PC-9 (cell line): ENCODE measurements at regions not wholly inside any gene's neighbourhood (a gene's known extent, or its start where the extent isn't known, plus 50 kb on each side); places are given as distances from the start of the nearest gene placed in this dataset.
A peak's percentile ranks its signal among the peaks of the same experiment; 100 is the strongest.

ENCODE experiments used
- BruUV-seq: library from RNA; stranded (reverse); fragments of 400-500 nt; replicated peaks from 2 replicates; lab custom pipeline; 2021; lab: Mats Ljungman, UMichigan
- CTCF ChIA-PET: fragments of 300-600 bp; sonication (Branson Sonifier 250); formaldehyde crosslinking; loops from one replicate; lab custom pipeline; 2022; ENCODE audit warnings: antibody characterized with exemption; lab: Charles Lee
- POLR2A ChIA-PET: fragments of 300-600 bp; sonication (Branson Sonifier 250); formaldehyde crosslinking; loops from one replicate; lab custom pipeline; 2022; ENCODE audit warnings: antibody characterized with exemption; ENCODE audit not compliant: unreplicated experiment; lab: Charles Lee
- DNase-seq, 2 experiments: peaks; one replicate each; pipeline versions ENCODE4 v3.0.0 to v3.0.0-alpha.2; 2015 to 2022; ENCODE audit warnings: mixed read lengths in 1 of 2
- H2AFZ ChIP-seq: fragments of 200-600 bp; sonication (generic); 2 replicates; pipeline ENCODE4 v1.8.1; 2017; ENCODE audit warnings: antibody characterized with exemption
- H3F3A ChIP-seq: fragments of 200-600 bp; sonication (generic); 2 replicates; pipeline ENCODE4 v1.8.1; 2017; ENCODE audit warnings: antibody characterized with exemption, mild to moderate bottlenecking, low read depth; ENCODE audit not compliant: insufficient read depth
- H3K27ac ChIP-seq: fragments of 200-600 bp; sonication (generic); 2 replicates; pipeline ENCODE4 v1.6.1; 2016; ENCODE audit warnings: mixed run types
- H3K27me3 ChIP-seq: fragments of 200-600 bp; sonication (generic); 2 replicates; pipeline ENCODE4 v1.6.1; 2016; ENCODE audit warnings: low read depth, mixed run types; ENCODE audit not compliant: insufficient read depth
- H3K36me3 ChIP-seq: fragments of 200-600 bp; sonication (generic); 2 replicates; pipeline ENCODE4 v1.6.1; 2016; ENCODE audit warnings: low read depth, mixed run types
- H3K4me1 ChIP-seq: fragments of 200-600 bp; sonication (generic); replicated peaks from 2 replicates; pipeline ENCODE4 v1.6.1; 2016; ENCODE audit warnings: mixed run types; ENCODE audit not compliant: insufficient read depth
- H3K4me2 ChIP-seq: fragments of 200-600 bp; sonication (generic); 2 replicates; pipeline ENCODE4 v1.6.1; 2017; ENCODE audit warnings: mixed run types
- H3K4me3 ChIP-seq: fragments of 200-600 bp; sonication (generic); 2 replicates; pipeline ENCODE4 v1.6.1; 2016; ENCODE audit warnings: mixed run types
- H3K79me2 ChIP-seq: fragments of 200-600 bp; sonication (generic); 2 replicates; pipeline ENCODE4 v1.6.1; 2017; ENCODE audit warnings: low read depth, mixed run types
- H3K9me2 ChIP-seq: fragments of 200-600 bp; sonication (generic); 2 replicates; pipeline ENCODE4 v1.8.1; 2017; ENCODE audit warnings: mild to moderate bottlenecking; ENCODE audit not compliant: insufficient read depth
- H3K9me3 ChIP-seq: fragments of 200-600 bp; sonication (generic); 2 replicates; pipeline ENCODE4 v1.8.1; 2016; ENCODE audit warnings: low read depth; ENCODE audit not compliant: insufficient read depth
- H4K20me1 ChIP-seq: fragments of 200-600 bp; sonication (generic); 2 replicates; pipeline ENCODE4 v1.8.1; 2017; ENCODE audit not compliant: insufficient read depth
- CTCF ChIP-seq: fragments of 200-600 bp; sonication (generic); conservative IDR thresholded peaks from 2 replicates; pipeline ENCODE4 v1.6.1; 2017; ENCODE audit warnings: mixed run types, antibody characterized with exemption, mild to moderate bottlenecking, moderate library complexity
- EZH2 ChIP-seq: fragments of 200-600 bp; sonication (generic); IDR thresholded peaks from 2 replicates; pipeline ENCODE4 v1.8.0; 2017; ENCODE audit warnings: antibody characterized with exemption, low read depth
- intact Hi-C: fragments of 100-400 bp; cut with micrococcal nuclease; formaldehyde crosslinking; loops from one replicate; pipeline ENCODE4 v1.10.0; 2022; ENCODE audit not compliant: unreplicated experiment

GRCh38 chr3:87076946-87077345 is 86.0 kb upstream of the VGLL3 start:
- ChIA-PET POLR2A (interaction anchor here (0.6 to 0.7 kb wide), 2 partner anchors 13 to 80 kb away, joined by 9 to 10 read pairs; no protein-coding TSS in a partner anchor), CTCF (interaction anchor here (0.7 kb wide), 2 partner anchors 78 to 271 kb away, joined by 3 to 4 read pairs; no protein-coding TSS in a partner anchor)
- Histone ChIP-seq H3K4me1 (peaks cover 13% of the 10 kb centered on the region), H3F3A (no peaks in the 10 kb centered on the region), H3K4me2 (peak overlapping the region; percentile 45), H3K36me3 (no peaks in the 10 kb centered on the region), H3K9me3 (no peaks in the 10 kb centered on the region; the same call in 1 of the 2 replicates), H3K27ac (no peak overlapping the region), H2AFZ (no peak overlapping the region), H3K27me3 (no peaks in the 10 kb centered on the region), H3K79me2 (no peaks in the 10 kb centered on the region), H4K20me1 (no peaks in the 10 kb centered on the region), H3K4me3 (no peak overlapping the region), H3K9me2 (0 out of 2 replicates have a peak, but pooled peaks cover 4% of the 10 kb centered on the region)
- peak in 1 of 2 experiments; percentile 79 for DNase-seq
- no TSS peak for BruUV-seq
- TF ChIP-seq EZH2 (no peak), CTCF (no peak)
- intact Hi-C loops = loop anchor here (1.0 kb wide), 1 partner anchor 86 kb away; the partner anchor contains the start of gene VGLL3

- Histone ChIP-seq H3K4me1 (peaks cover 13% of the 10 kb centered on the region), H3F3A (no peaks in the 10 kb centered on the region), H3K27me3 (no peaks in the 10 kb centered on the region), H3K9me2 (0 out of 2 replicates have a peak, but pooled peaks cover 4% of the 10 kb centered on the region), H3K79me2 (no peaks in the 10 kb centered on the region), H2AFZ (no peak overlapping the region), H3K36me3 (no peaks in the 10 kb centered on the region), H4K20me1 (no peaks in the 10 kb centered on the region), H3K4me3 (no peak overlapping the region), H3K9me3 (no peaks in the 10 kb centered on the region), H3K4me2 (no peak overlapping the region), H3K27ac (no peak overlapping the region)
- POLR2A ChIA-PET = no interaction called here
- TF ChIP-seq CTCF = no peak
- TF ChIP-seq EZH2 = no peak
- no peak for DNase-seq
- intact Hi-C loops = no loop called here
- CTCF ChIA-PET = no interaction called here
- no TSS peak for BruUV-seq
Observed at GRCh38 chr3:87073496-87074145, 82.7 kb upstream of the VGLL3 start.

- ChIA-PET CTCF (no interaction called here), POLR2A (no interaction called here)
- H3K4me2 ChIP-seq = no peak overlapping the region
- no peaks in the 10 kb centered on the region for H3F3A ChIP-seq
- intact Hi-C loops = no loop called here
- no peak for DNase-seq
- no peak overlapping the region for H2AFZ ChIP-seq
- no peaks in the 10 kb centered on the region for H3K9me3 ChIP-seq
- H4K20me1 ChIP-seq = no peaks in the 10 kb centered on the region
- TF ChIP-seq CTCF (no peak), EZH2 (no peak)
- no peaks in the 10 kb centered on the region for H3K36me3 ChIP-seq
- BruUV-seq = no TSS peak
- H3K27me3 ChIP-seq = no peaks in the 10 kb centered on the region
- H3K4me1 ChIP-seq = peaks cover 10% of the 10 kb centered on the region
- no peaks in the 10 kb centered on the region for H3K79me2 ChIP-seq
- H3K27ac ChIP-seq = no peak overlapping the region
- H3K9me2 ChIP-seq = 0 out of 2 replicates have a peak, but pooled peaks cover 4% of the 10 kb centered on the region
- H3K4me3 ChIP-seq = no peak overlapping the region
Observed at GRCh38 chr3:87072446-87072845, 81.5 kb upstream of the VGLL3 start.
